Activated CD8-positive, alpha-beta memory T cell treated with anti-CD3 and anti-CD28 coated beads for 36 hours (primary cell): ENCODE measurements at regions not wholly inside any gene's neighbourhood (a gene's known extent, or its start where the extent isn't known, plus 50 kb on each side); places are given as distances from the start of the nearest gene placed in this dataset.

ENCODE experiments used
- CTCF ChIA-PET: fragments of 350-600 bp; sonication (Branson Sonifier 250); formaldehyde crosslinking; loops from one replicate; lab custom pipeline; 2021; ENCODE audit warnings: antibody characterized with exemption; lab: Charles Lee
- POLR2A ChIA-PET: fragments of 350-600 bp; sonication (Branson Sonifier 250); formaldehyde crosslinking; loops from one replicate; lab custom pipeline; 2021; ENCODE audit warnings: antibody characterized with exemption; lab: Charles Lee

DNA sequence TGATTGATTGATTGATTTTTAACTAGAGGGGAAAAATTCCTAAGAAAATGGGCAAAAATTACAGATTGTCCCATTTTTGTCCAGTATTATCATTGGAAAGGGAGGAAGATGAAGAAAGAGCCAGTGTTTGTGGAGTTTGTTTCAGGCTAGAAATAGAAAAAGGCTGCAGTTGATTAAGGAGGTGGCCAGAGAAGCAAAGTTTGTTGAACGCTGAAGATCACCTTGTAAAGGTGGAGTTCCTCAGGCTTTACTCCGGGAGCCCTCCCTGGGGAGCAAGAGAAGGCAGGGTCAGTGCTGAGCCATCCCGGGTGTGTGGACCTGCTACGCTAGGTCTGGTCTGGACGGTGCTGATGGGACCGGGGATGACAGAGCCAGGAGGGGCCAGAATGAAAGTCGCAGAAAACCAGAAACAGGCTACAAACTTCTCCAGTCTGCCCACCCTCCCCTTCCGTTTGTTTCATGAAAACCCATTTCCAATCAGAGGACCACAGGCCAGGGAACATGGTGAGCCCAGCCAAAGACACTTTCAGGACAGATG lies 222.6 kb upstream of the FOXF1 start:
- ChIA-PET CTCF (no interaction called here), POLR2A (no interaction called here)

DNA sequence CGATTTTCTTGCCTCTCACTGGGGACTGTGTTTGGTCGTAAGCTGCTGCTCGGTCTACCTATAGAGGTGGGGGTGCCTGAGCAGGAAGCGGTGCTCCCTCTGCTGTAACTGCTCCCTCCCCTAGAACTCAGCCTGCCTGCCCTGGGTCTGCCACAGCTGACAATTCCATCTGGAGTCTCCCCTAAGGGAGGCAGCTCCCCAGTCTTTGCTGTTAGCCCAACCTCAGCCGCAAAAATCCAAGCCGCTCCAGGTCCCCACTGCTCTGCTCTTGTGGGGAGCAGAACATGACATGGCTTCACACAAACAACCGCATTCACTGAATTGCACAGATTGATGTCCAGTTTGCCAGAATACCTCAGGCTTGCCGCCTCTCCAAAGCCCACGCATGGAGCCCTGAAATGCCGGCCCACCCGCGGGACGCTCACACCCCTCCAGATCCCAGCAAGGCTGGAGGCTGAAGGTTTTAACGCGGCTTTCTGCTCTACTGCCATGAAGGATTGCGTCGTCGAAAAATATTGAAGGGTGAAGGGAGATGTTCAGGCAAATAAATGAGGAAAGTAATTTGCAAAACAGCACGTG lies 221.5 kb upstream of the FOXF1 start:
- ChIA-PET CTCF (no interaction called here), POLR2A (no interaction called here)

DNA sequence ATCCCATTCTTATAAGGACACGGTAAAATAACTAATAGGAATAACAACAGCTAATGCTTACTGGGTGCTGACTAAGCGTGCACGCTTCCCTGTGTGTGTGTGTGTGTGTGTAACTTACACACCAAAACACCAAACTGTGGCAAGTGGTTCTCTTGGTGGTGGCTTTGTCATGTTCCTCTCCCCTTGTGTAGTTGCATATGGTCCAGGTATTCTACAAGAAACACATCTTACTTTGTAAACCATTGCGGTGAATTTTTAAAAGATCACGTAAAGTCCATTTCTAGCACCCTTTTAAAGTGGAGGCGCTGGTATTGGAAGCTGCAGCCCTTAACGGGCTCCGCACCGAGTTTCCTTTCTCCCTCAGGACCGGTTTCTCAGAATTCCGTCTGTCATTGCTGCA lies 221.0 kb upstream of the FOXF1 start:
- POLR2A ChIA-PET: no interaction called here

DNA sequence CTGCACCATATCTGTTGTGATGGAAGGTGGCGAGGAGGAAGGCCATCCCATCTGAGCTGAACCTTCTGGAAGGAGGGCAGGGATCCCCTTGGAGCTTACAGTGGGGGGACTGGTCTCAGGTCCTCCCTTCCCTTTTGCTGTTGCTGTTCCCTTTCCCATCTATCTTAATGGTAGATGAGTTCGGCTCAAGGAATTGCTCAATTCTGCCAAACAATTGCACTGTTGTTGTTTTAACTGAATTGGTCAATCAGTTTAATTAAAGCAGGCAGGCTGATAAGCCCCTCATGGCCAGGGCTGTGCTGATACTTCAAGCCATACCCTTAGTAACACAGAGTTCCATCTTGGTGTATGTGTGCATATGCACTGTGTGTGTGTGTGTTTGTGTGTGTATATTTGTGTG lies 220.4 kb upstream of the FOXF1 start:
- POLR2A ChIA-PET: no interaction called here
- CTCF ChIA-PET: no interaction called here

More for the DNA sequence above, 221.0 kb upstream of the FOXF1 start:
- CTCF ChIA-PET: no interaction called here

DNA sequence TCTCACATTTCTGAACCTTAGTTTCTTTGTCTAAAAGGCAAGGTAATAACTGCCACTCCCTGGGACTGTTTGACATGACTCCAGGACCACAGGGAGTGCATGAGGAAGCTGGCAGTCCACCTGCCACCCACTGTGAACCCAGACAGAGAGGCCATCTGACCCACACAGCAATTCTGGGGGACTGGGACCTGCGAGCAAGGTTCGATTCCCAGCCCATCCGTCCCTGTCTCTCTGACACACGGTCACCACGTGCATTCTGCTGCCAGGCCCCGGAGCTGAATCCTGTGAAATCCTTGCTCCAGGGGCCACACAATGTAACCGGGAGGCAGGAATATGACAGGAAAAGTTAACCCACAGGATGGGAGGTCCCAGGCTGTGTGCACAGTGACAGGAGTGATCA lies 218.8 kb upstream of the FOXF1 start:
- ChIA-PET CTCF (no interaction called here), POLR2A (no interaction called here)

DNA sequence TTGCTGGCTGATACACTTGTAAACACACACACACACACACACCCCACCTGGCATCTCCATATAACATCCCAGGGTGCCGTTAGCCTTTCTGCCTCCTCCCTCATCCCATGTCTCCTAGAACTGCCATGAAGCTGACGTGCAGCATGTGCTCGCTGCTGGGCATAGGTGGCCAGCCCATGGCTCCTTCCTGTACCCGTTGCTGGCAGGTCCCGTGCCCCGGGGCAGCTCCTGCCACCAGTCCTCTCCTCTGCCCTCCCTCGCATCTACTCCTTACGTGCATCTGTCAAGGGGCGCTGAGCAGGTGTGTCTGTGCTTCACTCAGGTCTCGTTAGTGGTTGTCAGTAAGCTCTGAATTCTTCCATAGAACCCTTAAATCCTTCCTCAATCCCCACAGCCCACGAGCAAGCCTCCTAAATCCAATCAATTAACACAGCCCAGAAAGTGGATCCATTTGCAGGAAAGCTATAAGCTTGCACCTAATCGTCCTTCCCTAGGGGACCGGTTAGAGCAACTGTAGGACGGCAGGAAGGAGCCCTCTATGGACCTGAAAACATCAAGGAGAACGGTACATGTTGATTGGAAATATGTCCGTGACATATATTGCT lies 218.1 kb upstream of the FOXF1 start:
- ChIA-PET CTCF (no interaction called here), POLR2A (no interaction called here)

DNA sequence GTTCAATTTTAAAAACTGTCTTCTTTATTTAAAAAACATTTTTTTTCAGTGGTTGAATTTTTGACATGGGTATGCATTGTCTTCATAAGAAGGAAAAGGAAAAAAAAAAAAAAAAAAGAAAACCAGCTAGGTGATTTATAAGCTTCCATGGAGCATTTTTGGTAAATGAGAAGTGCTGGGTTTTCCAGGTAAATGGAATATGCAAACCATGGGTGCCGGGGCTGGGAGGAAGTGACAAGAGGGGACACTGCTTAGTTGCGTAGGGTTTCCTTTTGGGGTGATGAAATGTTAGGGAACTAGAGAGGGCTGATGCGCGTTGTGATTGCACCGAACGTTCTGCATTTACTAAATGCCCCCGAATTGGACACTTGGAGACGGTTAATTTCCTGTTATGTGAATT lies 217.4 kb upstream of the FOXF1 start:
- CTCF ChIA-PET: no interaction called here
- POLR2A ChIA-PET: no interaction called here

DNA sequence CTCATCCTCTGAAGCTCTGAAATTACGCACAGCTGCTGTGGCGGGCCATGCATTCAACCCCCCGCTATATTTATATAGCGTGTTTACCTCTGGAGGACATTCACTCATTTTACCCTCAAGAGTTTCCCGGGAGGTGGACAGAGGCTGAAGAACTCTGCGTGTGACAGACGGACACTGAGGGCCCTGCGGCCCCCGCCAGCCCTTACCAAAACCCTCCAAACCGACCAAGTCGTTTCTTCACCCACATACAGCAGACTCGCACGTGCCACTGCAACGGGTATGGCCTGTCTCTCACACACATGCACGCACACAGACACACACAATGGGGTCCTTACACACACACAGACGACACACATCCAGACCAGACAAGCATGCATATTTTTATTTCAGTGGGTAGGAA lies 216.4 kb upstream of the FOXF1 start:
- ChIA-PET POLR2A (no interaction called here), CTCF (no interaction called here)

DNA sequence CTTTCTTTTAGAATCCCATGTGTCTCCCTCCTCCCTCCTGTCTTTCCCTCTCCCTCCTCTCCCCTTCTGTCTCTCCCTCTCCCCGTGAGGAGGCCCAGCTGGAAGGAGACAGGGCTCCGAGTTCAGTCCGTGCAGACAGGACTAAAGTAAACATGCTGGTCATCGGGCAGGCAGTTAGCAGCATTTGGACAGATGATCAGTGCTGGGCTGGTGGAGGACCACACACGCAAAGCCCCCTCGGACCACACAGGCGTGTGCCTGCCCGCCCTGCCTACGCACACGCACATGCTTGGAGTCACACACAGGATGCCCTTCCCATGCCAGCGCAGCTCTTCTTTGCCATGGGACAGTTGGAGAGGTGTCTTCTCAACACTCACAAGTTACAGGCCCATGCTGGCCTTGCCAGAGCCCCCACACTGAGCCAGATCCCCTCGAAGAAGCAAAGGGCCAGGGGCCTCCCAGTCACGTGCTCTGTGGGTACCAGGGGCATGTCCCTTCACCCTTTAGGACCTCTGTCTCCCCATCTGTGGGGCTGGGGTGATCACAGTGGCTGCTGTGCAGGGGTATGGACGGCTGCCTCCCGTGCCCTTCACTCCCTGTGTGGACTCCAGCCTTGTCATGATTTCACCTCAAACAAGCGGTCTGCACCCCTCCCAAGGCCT lies 215.7 kb upstream of the FOXF1 start:
- ChIA-PET CTCF (no interaction called here), POLR2A (no interaction called here)

DNA sequence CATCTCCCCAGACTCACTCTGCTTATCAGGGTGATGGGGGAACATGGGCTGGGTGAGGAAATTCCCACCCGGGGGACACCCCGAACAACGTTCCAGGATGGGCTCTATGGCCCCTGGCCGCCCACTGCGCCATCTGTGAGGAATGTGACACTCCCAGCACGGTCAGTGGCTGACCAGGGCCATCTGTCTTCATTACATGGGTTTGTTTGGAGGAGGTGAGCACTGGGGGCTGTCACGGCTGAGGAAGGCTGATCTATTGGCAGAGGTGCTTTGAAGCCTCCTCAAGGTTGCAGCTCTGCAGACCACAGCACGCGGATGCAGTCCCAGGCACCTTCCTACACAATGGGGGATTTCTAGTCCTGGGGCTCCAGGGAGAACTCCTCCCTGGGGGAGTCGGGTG lies 214.1 kb upstream of the FOXF1 start:
- CTCF ChIA-PET: no interaction called here
- POLR2A ChIA-PET: no interaction called here

DNA sequence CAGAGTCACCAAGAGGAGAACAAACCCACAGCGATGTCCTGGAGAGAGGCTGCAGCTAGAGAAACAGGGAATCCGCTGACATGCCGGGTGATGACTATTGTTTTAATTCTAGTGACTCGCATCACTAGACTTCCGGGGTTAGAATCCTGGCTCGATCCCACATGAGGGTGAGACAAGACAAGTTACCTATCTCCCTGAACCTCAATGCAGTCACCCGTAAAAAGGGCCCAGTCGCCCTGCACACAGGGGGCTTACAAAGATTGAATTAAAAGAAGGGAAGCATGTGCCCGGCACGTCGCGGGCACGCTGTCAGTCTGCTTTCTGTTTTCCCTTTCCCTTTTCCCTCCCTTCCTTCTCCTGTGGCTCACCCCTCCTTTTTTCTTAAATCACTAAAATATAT lies 212.9 kb upstream of the FOXF1 start:
- POLR2A ChIA-PET: no interaction called here
- CTCF ChIA-PET: no interaction called here

DNA sequence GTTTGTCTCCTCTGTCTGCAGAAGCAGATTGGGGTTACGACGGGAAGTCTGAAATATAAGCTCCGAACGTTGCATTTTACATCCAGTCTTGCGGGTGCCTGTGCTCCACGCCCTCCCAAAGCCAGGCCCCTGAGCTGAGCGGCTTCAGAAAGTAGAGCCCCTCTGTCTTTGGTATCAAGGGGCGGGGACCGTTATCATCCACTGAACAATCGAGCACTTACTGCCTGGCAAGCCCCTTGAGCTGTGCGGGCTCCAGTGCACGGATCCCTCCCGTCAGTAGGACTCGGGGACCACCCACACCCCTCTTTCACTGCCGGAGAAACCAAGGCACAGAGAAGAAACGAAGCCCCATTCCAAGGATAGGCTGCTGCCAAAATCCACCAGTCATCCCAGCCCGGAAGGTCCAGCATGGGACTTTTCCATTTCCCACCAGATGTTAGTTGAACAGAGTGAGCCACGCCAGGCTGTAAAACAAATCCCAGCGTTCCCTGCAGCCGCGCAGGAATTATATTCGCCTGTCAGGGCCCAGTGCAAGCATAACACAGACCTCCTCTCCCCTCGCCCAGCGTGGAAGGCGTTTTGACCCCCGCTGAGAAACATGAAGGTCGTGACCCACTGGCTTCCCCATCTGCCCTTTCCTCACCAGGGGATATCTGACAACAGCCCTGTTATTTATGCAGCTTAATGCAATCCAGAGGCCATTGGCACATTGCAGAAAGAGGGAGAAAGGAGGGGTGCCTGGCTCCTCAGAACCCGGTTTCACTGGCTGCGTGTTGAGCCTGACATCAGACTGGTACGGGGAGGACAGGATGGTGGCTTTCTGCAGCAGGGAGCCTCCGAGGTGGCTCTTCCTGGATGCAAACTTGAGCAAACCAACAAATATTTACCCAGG lies 212.2 kb upstream of the FOXF1 start:
- POLR2A ChIA-PET: no interaction called here
- CTCF ChIA-PET: no interaction called here

DNA sequence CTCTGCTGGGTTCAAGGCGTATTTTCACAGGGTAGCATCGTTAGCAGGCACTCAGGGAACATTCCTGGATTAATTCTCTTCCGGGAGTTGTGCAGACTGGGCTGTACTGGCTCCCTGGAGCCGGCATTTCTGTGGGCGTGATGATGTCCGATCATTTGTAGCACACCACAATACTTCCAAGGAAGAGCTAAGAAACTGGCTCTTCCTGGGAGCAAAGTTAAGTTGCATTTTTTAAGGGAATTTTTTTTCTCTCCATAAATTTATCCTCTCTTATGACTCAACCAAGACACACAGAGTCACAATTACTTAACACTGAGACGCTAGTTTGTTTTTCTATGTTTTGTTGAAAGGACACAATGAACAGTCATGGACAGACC lies 211.6 kb upstream of the FOXF1 start:
- ChIA-PET POLR2A (no interaction called here), CTCF (no interaction called here)

DNA sequence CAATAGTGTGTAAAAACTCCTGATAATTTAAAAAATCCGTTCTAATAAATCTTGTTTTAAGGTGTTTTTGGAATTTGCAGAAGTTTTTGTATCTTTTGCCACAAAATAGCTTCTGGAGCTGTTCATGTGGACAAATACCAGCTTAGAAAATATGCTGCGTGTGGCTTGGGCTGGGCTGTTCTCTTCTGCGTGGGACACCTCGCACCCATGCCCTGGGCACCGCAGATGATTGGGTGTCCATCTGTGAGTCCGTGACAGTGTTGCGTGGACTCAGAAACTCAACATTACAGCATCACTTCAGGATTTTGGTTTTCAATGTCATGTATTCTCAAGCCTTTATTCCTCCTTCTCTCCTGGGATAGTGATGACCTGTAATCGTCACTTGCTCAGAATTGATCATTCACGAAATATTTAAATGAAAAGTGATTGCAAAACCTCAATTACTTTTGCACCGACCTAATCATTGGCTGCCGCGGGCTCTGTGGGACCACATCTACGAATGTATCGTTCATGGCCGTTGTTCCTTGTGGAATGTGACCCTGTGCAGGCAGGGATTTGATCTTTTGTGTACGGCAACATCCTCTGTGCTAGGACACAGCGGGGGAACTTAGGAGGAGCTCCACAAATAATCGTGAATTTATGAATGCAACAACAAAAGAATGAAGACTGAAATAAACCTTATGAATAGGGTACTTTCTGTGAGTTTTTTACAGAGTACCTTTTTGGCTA lies 210.3 kb upstream of the FOXF1 start:
- CTCF ChIA-PET: no interaction called here

DNA sequence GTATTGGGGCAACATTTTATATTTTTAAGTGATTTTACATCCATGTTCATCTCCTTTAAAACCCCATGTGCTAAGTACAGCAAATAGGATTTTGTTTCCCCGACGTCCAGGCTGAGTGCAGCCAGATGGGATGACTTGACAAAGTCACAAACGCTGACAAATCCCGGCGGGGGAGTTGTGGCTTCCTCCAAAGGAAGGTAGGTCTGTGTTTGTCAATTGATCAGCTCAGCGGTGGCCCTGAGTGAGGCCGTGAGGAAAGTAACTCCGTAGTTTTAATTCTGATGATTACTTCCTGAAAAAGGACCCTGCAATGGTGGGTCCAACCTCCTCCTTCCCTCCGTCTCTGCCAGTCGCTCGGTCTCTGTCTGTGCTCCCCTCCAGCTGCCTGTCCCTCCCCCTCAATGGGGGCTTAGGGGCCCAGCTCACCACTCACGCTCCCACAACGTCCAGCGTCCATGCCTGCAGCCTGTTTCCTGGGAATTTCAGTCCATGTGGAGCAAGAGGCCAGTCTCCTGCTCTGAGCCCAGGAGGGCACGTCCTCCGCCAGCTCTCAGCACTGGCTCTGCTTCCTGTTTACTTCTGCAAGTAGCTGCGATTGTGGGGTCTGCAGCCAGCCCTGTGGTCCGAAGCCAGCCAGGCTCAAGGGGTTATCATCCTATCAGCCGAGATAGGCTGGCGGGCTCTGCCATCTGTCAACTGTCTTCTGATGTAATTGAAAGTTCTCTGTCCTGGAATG lies 209.4 kb upstream of the FOXF1 start:
- ChIA-PET CTCF (no interaction called here), POLR2A (no interaction called here)

More for the DNA sequence above, 210.3 kb upstream of the FOXF1 start:
- POLR2A ChIA-PET: no interaction called here

DNA sequence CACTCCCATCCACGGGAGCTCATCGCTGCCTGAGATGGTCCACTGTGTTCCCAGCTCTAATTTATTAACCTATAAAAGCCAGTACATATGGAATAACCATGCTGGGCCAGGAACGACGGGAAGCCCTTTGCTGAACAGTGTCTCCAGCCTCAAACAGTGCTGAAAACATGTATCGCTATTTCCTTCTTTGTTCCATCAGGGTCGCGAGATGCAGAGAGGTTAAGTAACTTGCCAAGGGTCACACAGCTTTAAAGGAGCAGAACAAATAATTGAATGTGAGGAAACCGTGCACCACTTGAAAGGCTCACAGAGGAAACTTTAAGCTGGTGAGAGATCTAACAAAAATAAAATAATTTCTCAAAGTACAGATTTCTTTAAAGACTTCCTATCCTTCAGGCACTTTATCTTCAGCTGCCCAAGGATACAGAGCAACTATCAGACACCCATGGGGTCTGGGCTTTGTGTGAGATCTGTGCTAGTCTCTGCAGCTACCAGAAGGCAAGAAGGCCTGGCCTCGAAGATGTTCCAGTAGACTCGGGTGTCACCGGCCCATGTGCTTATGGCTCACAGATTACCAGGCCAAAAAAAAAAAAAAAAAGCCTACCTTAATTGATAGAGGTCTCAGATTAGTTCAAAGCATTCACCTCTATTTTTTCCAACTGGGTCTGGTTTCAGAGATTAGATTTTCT lies 207.8 kb upstream of the FOXF1 start:
- CTCF ChIA-PET: interaction anchor here (0.7 to 0.8 kb wide), 2 partner anchors 54 to 1331 kb away, joined by 3 to 5 read pairs; no protein-coding TSS in a partner anchor
- POLR2A ChIA-PET: no interaction called here

DNA sequence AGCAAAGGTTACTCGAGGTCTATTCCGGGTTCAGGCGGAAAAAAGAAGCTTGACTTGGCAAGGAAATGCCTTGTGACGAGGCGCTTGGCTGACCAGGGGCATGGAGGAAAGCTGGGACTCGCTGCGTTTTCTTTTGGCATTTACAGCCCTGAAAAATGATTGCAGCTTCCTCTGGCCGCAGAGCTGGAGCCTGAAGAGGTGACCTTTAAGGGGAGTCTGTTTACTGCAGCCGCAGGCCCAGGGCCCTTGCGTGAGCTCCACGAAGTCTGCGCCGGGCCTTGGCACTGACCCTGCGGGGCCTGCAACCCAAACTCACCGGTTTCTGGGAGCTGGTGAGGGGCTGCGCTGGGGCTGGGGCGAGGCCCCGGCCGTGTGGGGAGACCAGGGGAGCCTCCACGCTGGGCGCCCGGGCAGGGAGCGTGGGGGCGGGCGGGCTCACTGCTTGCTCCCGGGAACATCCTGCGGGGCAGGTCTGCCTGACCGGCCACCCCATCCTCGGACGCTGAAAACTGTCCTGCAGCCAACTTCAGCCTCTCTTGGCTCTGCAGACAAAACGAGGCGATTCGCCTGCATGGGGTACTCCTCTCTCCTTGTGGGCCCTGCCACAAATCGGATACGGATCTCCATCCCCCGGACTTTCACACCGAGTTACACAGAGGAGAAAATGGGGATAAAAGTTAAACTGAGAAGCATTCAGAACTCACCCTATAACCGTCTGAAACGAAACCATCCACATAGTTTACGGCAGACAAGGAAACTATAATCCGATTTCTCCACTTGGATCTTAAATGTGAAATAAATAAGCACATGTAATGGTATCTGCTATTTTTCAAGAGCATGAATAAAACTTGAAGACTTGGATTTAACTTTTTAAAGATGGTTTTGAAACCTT lies 206.3 kb upstream of the FOXF1 start:
- CTCF ChIA-PET: no interaction called here
- POLR2A ChIA-PET: no interaction called here
